HG03432 (cell line): ENCODE measurements at regions not wholly inside any gene's neighbourhood (a gene's known extent, or its start where the extent isn't known, plus 50 kb on each side); places are given as distances from the start of the nearest gene placed in this dataset.
A peak's percentile ranks its signal among the peaks of the same experiment; 100 is the strongest.
"Not testable (repeated sequence)": the region's sequence is repeated elsewhere in the genome, so short reads cannot be mapped to it uniquely, and the experiment has no call there.

ENCODE experiments used
- ATAC-seq: cut with Tn5 transposase; IDR thresholded peaks from one replicate; pipeline ENCODE4 v1.9.1; 2021; ENCODE audit warnings: mild to moderate bottlenecking, moderate library complexity; ENCODE audit not compliant: unreplicated experiment

GRCh38 chr20:25989686-25990085 lies 293.0 kb upstream of the ZNF337 start:
- not testable (repeated sequence) for ATAC-seq

GRCh38 chr20:25989196-25989595 lies 292.5 kb upstream of the ZNF337 start:
- no peak for ATAC-seq

- ATAC-seq: not testable (repeated sequence)
Observed at GRCh38 chr20:25987928-25988560, 291.4 kb upstream of the ZNF337 start.

GRCh38 chr20:25987073-25987927 lies 290.6 kb upstream of the ZNF337 start:
- peak; percentile 91 for ATAC-seq

GRCh38 chr20:25985597-25985996 lies 288.9 kb upstream of the ZNF337 start:
- no peak for ATAC-seq

GRCh38 chr20:25984933-25985332 lies 288.3 kb upstream of the ZNF337 start:
- ATAC-seq: no peak

GRCh38 chr20:25982701-25983100 lies 286.0 kb upstream of the ZNF337 start:
- not testable (repeated sequence) for ATAC-seq

- not testable (repeated sequence) for ATAC-seq
Observed at GRCh38 chr20:25978450-25979190, 282.0 kb upstream of the ZNF337 start.

GRCh38 chr20:25975816-25976215 lies 279.2 kb upstream of the ZNF337 start:
- ATAC-seq: not testable (repeated sequence)

GRCh38 chr20:25965203-25965602 lies 268.6 kb upstream of the ZNF337 start:
- not testable (repeated sequence) for ATAC-seq

GRCh38 chr20:25953876-25954275 lies 257.2 kb upstream of the ZNF337 start:
- ATAC-seq: not testable (repeated sequence)

GRCh38 chr20:25935230-25935629 lies 238.6 kb upstream of the ZNF337 start:
- not testable (repeated sequence) for ATAC-seq

- not testable (repeated sequence) for ATAC-seq
Observed at GRCh38 chr20:25932806-25933205, 236.2 kb upstream of the ZNF337 start.

GRCh38 chr20:25932170-25932569 lies 235.5 kb upstream of the ZNF337 start:
- not testable (repeated sequence) for ATAC-seq

GRCh38 chr20:25902321-25902720 lies 205.7 kb upstream of the ZNF337 start:
- ATAC-seq: not testable (repeated sequence)

GRCh38 chr20:25898663-25899062 lies 202.0 kb upstream of the ZNF337 start:
- ATAC-seq: not testable (repeated sequence)

GRCh38 chr20:25879096-25879495 lies 182.4 kb upstream of the ZNF337 start:
- not testable (repeated sequence) for ATAC-seq

GRCh38 chr20:25868650-25868979 lies 172.0 kb upstream of the ZNF337 start:
- not testable (repeated sequence) for ATAC-seq

GRCh38 chr20:25867776-25868649 lies 171.4 kb upstream of the ZNF337 start:
- ATAC-seq: peak; percentile 41

- not testable (repeated sequence) for ATAC-seq
Observed at GRCh38 chr20:25867015-25867775, 170.5 kb upstream of the ZNF337 start.
